Stimulated activated CD8-positive, alpha-beta memory T cell treated with anti-CD3 and anti-CD28 coated beads, Interleukin-4, amount 100 ng/mL, for 48 hours (primary cell): ENCODE measurements at regions not wholly inside any gene's neighbourhood (a gene's known extent, or its start where the extent isn't known, plus 50 kb on each side); places are given as distances from the start of the nearest gene placed in this dataset.

Source experiments
- DNase-seq: peaks from one replicate; pipeline ENCODE4 v3.0.0-alpha.2; 2020

DNA sequence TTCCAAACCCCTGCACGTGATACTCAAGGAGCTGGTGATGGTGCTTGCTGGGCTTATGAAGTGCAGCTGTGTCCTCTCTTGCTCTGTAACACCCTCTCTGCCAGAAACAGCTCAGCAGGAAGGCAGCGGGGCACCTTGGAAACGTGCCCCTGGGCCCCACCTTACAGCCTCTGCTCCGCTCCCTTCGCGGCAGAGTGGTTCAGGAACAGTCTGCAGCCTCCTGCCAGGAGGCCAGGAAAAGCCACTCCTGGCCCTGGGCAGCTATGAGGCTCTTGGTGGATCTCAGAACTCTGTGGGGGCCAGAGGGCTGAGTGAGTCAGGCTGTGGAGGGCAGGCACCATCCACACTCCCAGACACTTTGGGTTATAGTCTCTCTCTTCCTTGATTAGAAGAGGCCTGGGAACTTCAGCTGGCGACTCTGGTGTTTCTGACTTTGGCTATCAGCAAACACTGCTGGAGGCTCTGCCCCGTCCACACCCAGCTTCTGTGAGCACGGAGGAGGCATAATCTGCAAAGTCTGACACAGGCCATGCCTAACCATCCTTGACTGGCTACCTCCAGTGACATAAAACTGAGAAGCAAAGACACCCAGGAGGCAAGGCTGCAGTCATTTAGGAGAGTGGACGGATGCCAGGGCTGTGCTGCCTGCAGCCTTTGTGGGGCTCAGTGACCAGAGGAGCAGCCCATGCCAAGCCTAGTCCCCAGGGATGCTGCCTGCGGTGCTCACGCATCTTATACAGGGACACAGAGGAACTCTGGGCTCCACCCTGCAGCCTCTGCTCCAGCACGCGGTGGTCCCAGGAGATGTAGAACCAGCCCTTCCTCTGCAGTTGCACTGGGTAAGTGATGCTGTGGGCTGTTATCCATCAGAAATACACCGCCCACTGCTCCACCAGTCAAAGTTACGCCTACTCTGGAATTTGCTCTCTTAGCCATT lies 65.3 kb downstream of the METRNL start:
- no peak for DNase-seq

- no peak for DNase-seq
Observed at GRCh38 chr17:83145358-83145738, 65.9 kb downstream of the METRNL start.

- no peak for DNase-seq
Observed at GRCh38 chr17:83145831-83146230, 66.4 kb downstream of the METRNL start.

GRCh38 chr17:83146347-83146746 lies 66.9 kb downstream of the METRNL start:
- no peak for DNase-seq

DNA sequence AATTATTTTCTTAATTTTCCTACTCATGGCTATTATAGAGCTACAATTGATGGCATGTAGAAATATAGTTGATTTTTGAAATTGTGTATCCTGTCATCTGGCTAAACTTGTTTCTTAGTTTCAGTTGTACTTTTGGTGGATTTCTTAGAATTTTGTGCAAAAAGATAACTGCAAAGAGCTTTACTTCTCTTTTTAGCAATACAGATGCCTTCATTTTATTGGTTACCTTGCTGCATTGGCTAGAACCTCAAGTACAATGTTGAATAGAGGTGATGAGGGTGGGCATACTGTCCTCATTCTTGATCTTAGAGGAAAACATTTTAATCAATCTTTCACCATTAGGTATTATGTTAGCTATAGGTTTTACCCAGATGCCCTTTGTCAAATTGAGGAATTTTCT lies 67.9 kb downstream of the METRNL start:
- no peak for DNase-seq

DNA sequence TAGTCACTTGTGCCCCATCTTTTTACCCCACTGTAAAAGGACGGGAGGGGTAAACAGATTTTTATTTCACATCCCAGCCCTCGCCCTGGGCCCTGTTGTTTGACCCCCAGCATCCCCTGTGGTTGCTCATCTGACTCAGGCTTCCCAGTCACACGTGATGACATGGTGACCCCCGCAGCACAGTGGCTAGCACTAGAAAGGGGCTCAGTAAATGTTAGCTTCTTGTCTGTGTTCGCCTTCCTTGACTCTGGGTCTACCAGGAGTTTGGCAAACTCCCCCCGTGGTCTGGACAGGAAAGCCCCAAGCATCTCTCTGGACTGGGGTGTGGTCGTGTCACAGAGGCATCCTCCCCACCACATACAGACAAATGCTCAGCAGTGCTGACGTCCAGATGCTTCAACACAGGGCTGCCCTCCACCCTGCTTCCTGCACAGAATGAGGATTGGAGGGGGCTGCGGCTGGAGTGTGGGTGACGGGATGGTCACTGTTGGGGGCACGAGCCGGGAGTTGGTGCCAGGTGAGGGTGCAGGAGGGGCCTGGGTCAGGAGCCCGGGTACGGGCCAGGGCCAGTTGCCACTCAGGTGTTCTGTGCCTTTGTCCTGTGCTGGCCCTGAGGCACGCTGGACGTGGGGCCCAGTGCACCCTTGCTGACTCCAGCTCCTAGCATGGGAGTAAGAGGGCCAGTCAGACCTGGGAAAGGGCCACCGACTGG lies 69.1 kb downstream of the METRNL start:
- DNase-seq, result no peak

- DNase-seq, result no peak
Observed at GRCh38 chr17:83149029-83149725, 69.8 kb downstream of the METRNL start.

- no peak for DNase-seq
Observed at GRCh38 chr17:83149761-83150251, 70.4 kb downstream of the METRNL start.

GRCh38 chr17:83150369-83151055 lies 71.1 kb downstream of the METRNL start:
- no peak for DNase-seq

- DNase-seq, result no peak
Observed at GRCh38 chr17:83151056-83151441, 71.6 kb downstream of the METRNL start.

DNA sequence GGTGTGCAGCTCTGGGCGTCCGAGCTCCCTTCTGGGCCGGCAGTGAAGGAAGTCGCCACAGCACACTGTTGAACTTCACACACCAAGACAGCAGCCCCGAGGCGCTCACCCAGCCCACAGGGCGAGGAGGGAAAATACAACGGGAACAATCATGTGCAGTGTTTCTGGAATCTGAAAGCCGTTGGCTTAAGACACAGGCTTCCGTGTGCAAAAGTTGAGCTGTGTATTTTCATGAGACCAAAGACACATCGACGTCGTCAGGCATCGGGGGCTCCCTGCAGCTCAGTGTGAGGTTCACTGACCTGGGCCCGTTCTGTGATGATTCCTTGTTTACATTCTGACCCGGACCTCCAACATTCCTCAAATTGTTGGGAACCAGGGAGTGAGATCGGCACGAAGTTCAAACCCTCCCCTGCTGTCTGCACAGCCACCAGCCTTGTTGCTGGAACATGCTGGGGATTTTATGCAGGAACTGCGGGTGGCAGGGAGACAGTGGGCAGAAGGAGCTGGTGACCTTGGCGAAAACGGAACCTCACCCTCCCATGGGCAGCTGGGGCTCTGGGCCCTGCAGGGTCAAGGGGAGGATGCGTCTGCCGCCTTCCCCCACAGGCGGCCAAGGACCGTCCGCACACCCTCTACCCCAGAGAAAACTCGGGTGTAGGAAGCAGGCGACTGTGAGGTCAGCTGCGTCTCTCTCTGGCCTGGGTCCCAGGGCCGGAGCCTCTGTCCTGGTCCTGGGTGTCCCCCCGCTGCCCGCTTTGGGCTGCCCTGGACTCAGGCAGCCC lies 72.2 kb downstream of the METRNL start:
- DNase-seq, result no peak

DNA sequence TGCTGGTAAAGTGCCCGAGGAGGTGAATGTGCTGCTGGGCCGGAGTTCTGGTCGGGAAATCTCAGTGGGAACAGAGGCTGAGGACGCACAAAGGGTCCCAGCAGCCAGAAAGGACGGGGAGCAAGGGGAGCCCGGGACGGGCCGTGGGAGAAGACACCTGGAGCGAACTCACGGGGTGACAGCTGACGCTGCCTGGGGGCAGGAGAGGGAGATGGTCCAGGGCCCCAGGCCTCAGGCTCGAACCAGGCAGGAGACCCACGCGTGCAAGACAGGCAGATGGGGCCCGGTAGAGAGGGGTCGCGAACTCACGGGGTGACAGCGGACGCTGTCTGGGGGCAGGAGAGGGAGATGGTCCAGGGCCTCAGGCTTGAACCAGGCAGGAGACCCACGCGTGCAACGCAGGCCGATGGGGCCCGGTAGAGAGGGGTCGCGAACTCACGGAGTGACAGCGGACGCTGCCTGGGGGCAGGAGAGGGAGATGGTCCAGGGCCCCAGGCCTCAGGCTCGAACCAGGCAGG lies 72.9 kb downstream of the METRNL start:
- DNase-seq, result no peak

- no peak for DNase-seq
Observed at GRCh38 chr17:83152745-83153611, 73.6 kb downstream of the METRNL start.

GRCh38 chr17:83153681-83154310 lies 74.4 kb downstream of the METRNL start:
- no peak for DNase-seq

- no peak for DNase-seq
Observed at GRCh38 chr17:83154311-83155127, 75.1 kb downstream of the METRNL start.

- peak; percentile 57 for DNase-seq
Observed at GRCh38 chr17:83155128-83156121, 76.0 kb downstream of the METRNL start.

- DNase-seq, result no peak
Observed at GRCh38 chr17:83156408-83156807, 77.0 kb downstream of the METRNL start.
